ENCODE measurements at regions not wholly inside any gene's neighbourhood (a gene's known extent, or its start where the extent isn't known, plus 50 kb on each side); places are given as distances from the start of the nearest gene placed in this dataset.

DNA sequence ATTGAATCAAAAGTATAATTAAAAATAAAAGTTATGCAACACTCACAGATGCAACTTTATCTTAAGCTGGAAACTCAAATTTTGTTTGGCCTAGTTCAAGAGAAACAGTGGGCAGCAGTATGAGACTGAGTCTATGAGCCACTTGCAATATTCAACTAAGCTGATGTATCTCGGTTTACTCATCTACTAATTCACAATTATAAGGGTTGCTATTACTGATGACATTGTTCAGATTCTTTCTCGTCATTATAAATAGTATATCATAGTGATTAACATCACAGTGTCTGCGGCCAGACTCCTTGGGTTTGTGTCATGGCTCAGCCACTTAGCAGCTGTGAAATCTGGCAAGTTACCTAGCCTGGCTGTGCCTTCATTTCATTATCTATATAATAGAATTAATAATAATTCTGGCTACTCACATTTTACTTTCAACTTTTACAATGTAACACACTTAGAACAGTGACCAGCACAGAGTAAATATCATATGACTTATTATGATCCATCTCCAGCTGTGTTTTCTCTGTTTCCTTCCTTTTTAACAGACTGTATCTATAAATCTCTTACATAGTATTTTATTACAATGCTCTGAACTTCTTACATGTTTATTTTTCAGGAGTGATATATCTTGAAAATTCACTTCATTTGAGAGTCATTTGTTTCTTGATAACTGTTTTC, 194.3 kb upstream of the RGS18 start:
- H3K4me3 ChIP-seq (ENCODE audit: low read depth, low read length), result no peak overlapping the region
- TF ChIP-seq, protein P1, sequence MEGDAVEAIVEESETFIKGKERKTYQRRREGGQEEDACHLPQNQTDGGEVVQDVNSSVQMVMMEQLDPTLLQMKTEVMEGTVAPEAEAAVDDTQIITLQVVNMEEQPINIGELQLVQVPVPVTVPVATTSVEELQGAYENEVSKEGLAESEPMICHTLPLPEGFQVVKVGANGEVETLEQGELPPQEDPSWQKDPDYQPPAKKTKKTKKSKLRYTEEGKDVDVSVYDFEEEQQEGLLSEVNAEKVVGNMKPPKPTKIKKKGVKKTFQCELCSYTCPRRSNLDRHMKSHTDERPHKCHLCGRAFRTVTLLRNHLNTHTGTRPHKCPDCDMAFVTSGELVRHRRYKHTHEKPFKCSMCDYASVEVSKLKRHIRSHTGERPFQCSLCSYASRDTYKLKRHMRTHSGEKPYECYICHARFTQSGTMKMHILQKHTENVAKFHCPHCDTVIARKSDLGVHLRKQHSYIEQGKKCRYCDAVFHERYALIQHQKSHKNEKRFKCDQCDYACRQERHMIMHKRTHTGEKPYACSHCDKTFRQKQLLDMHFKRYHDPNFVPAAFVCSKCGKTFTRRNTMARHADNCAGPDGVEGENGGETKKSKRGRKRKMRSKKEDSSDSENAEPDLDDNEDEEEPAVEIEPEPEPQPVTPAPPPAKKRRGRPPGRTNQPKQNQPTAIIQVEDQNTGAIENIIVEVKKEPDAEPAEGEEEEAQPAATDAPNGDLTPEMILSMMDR (IDR thresholded peaks at IDR 0.05; ENCODE audit: insufficient read depth, low read length), result no peak
- DNase-seq (ENCODE audit: low read depth), result peak; percentile 1

DNA sequence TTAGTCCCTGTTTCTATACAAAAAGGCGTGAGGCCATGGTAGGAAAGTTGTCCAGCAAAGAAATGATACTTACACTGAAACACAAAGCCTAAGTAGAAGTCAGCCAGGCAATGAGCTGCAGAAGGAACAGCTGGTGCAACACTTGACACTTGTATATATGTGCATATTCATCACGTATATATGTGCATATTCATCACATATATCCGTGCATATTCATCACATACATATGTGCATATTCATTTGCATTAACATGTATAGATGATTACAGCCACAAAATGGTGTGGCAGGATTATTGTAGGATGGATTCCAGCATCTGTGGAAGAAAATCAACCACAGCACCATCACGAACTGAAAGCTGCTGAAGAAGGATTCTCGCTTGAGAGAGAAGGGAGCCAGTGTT, 189.0 kb upstream of the RGS18 start:
- no peak for DNase-seq (ENCODE audit: low read depth)
- TF ChIP-seq, protein P1 (IDR thresholded peaks at IDR 0.05; ENCODE audit: insufficient read depth, low read length), result no peak
- H3K4me3 ChIP-seq (ENCODE audit: low read depth, low read length), result no peak overlapping the region

DNA sequence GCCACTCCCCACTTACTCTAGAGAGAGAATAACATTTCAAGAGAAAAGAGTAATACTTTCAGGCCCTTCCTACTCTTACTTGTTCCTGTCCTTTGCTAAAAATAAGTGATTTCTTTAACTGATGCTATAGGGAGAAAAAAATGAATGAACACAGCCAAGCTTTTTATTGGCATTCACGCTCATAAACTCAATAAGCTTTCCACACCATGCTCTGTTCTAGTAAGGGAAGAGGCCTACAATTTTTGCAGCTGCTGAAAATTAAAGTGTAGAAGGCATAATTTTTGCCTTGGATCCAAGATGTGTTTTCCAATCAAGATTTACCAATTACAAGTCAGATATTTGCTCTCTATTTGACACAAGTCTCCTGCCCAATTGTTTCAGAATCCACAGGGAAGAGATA, 188.1 kb upstream of the RGS18 start:
- TF ChIP-seq, protein P1 (IDR thresholded peaks at IDR 0.05; ENCODE audit: insufficient read depth, low read length), result no peak
- no peak for DNase-seq (ENCODE audit: low read depth)

DNA sequence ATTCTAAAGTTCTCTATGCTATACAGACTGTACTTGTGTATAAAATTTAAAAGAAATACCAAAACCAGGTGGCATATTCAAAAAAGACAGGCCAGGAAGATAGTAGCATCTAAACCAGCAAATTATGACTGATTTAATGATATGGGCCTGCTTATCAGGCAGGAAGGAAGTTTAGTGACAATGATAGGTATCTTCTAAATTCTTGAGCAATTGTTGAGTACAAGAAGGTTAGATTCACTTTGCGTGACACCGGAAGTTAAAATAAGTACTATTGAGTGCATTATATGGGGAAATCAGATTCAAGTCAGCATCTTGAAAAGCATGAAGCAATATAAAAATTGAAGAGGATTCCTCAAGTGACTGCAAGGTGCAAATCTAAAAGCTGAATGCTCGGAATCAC, 186.8 kb upstream of the RGS18 start:
- TF ChIP-seq, protein P1 (IDR thresholded peaks at IDR 0.05; ENCODE audit: insufficient read depth, low read length), result no peak
- H3K4me3 ChIP-seq (ENCODE audit: low read depth, low read length), result no peak overlapping the region
- DNase-seq (ENCODE audit: low read depth), result no peak

More for the DNA sequence above, 188.1 kb upstream of the RGS18 start:
- no peak overlapping the region for H3K4me3 ChIP-seq (ENCODE audit: low read depth, low read length)

DNA sequence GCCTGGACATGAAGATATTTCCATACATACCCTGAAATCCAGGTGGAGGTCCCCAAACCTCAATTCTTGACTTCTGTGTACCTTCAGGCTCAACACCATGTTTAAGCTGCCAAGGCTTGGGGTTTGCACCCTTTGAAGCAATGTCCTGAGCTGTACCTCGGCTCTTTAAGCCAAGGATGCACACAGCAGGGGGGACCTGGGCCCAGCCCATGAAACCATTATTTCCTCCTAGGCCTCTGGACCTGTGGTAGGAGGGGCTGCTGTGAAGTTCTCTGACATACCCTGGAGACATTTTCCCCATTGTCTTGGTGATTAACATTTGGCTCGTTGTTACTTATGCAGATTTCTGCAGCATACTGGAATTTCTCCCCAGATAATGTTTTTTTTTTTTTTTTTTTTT, 184.3 kb upstream of the RGS18 start:
- TF ChIP-seq, protein P1 (IDR thresholded peaks at IDR 0.05; ENCODE audit: insufficient read depth, low read length), result no peak
- H3K4me3 ChIP-seq (ENCODE audit: low read depth, low read length), result no peak overlapping the region
- DNase-seq (ENCODE audit: low read depth), result no peak

DNA sequence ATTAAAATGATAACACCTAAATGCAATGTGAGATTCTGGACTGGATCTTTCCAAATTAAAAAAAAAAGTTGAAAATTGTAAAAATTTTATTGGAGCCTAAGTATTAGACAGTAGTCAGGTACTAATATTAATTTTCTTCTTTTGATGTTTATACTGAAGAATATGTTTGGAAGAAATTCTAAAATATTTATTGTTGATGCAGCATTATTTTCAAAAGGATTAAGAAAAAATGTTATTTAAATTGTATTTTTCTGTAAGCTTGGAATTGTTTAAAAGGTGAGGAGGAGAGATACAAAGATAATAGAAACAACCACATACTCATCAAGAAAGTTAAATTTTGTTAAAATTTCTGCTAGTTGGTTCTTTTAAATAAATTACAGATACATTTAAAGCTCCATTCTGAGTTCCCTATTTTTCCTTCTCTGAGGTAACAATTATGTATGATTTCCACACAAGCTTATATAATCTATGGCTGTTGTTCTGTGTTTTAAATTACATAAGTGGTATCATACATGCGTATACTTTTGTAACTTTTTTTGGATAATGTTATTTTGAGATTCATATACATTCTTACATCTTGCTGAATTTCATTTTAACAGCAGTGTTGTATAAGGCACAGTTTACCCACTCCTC, 180.3 kb upstream of the RGS18 start:
- no peak for DNase-seq (ENCODE audit: low read depth)
- H3K4me3 ChIP-seq (ENCODE audit: low read depth, low read length), result no peak overlapping the region
- TF ChIP-seq, protein P1 (IDR thresholded peaks at IDR 0.05; ENCODE audit: insufficient read depth, low read length), result no peak

All from fibroblast of the aortic adventitia (primary cell).